ENCODE measurements at regions not wholly inside any gene's neighbourhood (a gene's known extent, or its start where the extent isn't known, plus 50 kb on each side); places are given as distances from the start of the nearest gene placed in this dataset.

- ATAC-seq (no peak), DNase-seq (no peak)
- H3K9me3 Mint-ChIP-seq, result no peaks in the 10 kb centered on the region
- no peak overlapping the region for H3K27ac Mint-ChIP-seq
- H3K4me1 Mint-ChIP-seq, result no peaks in the 10 kb centered on the region
- H3K27me3 Mint-ChIP-seq, result no peaks in the 10 kb centered on the region
- no peak overlapping the region for H3K4me3 Mint-ChIP-seq
Measured at GRCh38 chr2:52539026-52539970, 1228.3 kb upstream of the CHAC2 start.

- Mint-ChIP-seq H3K27ac (no peak overlapping the region), H3K4me1 (no peaks in the 10 kb centered on the region), H3K9me3 (no peaks in the 10 kb centered on the region), H3K4me3 (no peak overlapping the region), H3K27me3 (no peaks in the 10 kb centered on the region)
- no peak for ATAC-seq
- DNase-seq, result no peak
Measured at GRCh38 chr2:52537588-52537987, 1230.0 kb upstream of the CHAC2 start.

GRCh38 chr2:52536929-52537460 is 1230.6 kb upstream of the CHAC2 start:
- H3K4me3 Mint-ChIP-seq, result no peak overlapping the region
- no peak for ATAC-seq
- no peak overlapping the region for H3K27ac Mint-ChIP-seq

GRCh38 chr2:52532956-52533355 is 1234.6 kb upstream of the CHAC2 start:
- Mint-ChIP-seq H3K4me1 (no peaks in the 10 kb centered on the region), H3K4me3 (no peak overlapping the region), H3K9me3 (no peaks in the 10 kb centered on the region), H3K27ac (no peak overlapping the region), H3K27me3 (no peaks in the 10 kb centered on the region)
- DNase-seq, result no peak
- ATAC-seq, result no peak

More at GRCh38 chr2:52536929-52537460, 1230.6 kb upstream of the CHAC2 start:
- Mint-ChIP-seq H3K9me3 (no peaks in the 10 kb centered on the region), H3K4me1 (no peaks in the 10 kb centered on the region), H3K27me3 (no peaks in the 10 kb centered on the region)
- no peak for DNase-seq

GRCh38 chr2:52526735-52527134 is 1240.9 kb upstream of the CHAC2 start:
- no peaks in the 10 kb centered on the region for H3K4me1 Mint-ChIP-seq
- H3K27ac Mint-ChIP-seq, result no peak overlapping the region
- ATAC-seq, result no peak
- no peaks in the 10 kb centered on the region for H3K9me3 Mint-ChIP-seq
- DNase-seq, result no peak
- H3K27me3 Mint-ChIP-seq, result no peaks in the 10 kb centered on the region
- H3K4me3 Mint-ChIP-seq, result no peak overlapping the region

- no peaks in the 10 kb centered on the region for H3K9me3 Mint-ChIP-seq
- DNase-seq (no peak), ATAC-seq (no peak)
- H3K4me3 Mint-ChIP-seq, result no peak overlapping the region
- H3K27me3 Mint-ChIP-seq, result no peaks in the 10 kb centered on the region
- H3K4me1 Mint-ChIP-seq, result no peaks in the 10 kb centered on the region
- H3K27ac Mint-ChIP-seq, result no peak overlapping the region
Measured at GRCh38 chr2:52520644-52521043, 1247.0 kb upstream of the CHAC2 start.

- ATAC-seq (no peak), DNase-seq (no peak)
- no peaks in the 10 kb centered on the region for H3K27me3 Mint-ChIP-seq
- no peak overlapping the region for H3K4me3 Mint-ChIP-seq
- no peaks in the 10 kb centered on the region for H3K4me1 Mint-ChIP-seq
- H3K27ac Mint-ChIP-seq, result no peak overlapping the region
- no peaks in the 10 kb centered on the region for H3K9me3 Mint-ChIP-seq
Measured at GRCh38 chr2:52518678-52519077, 1248.9 kb upstream of the CHAC2 start.

GRCh38 chr2:52512760-52513159 is 1254.8 kb upstream of the CHAC2 start:
- peaks cover 0 to 2% of the 10 kb centered on the region in 2 donors for H3K9me3 Mint-ChIP-seq
- no peaks in the 10 kb centered on the region for H3K27me3 Mint-ChIP-seq
- ATAC-seq, result no peak
- no peak overlapping the region for H3K27ac Mint-ChIP-seq
- no peaks in the 10 kb centered on the region for H3K4me1 Mint-ChIP-seq
- DNase-seq, result no peak
- H3K4me3 Mint-ChIP-seq, result no peak overlapping the region

- ATAC-seq (no peak), DNase-seq (no peak)
- H3K27ac Mint-ChIP-seq, result no peak overlapping the region
- H3K27me3 Mint-ChIP-seq, result no peaks in the 10 kb centered on the region
- H3K9me3 Mint-ChIP-seq, result peaks cover 0 to 8% of the 10 kb centered on the region in 2 donors
- no peaks in the 10 kb centered on the region for H3K4me1 Mint-ChIP-seq
- H3K4me3 Mint-ChIP-seq, result no peak overlapping the region
Measured at GRCh38 chr2:52510432-52510831, 1257.2 kb upstream of the CHAC2 start.

GRCh38 chr2:52502476-52502860 is 1265.1 kb upstream of the CHAC2 start:
- Mint-ChIP-seq H3K27ac (no peak overlapping the region), H3K4me1 (no peaks in the 10 kb centered on the region), H3K4me3 (no peak overlapping the region), H3K27me3 (no peaks in the 10 kb centered on the region), H3K9me3 (peaks cover 4 to 9% of the 10 kb centered on the region in 2 donors)
- ATAC-seq (no peak), DNase-seq (no peak)

GRCh38 chr2:52501715-52502475 is 1265.7 kb upstream of the CHAC2 start:
- Mint-ChIP-seq H3K4me3 (no peak overlapping the region), H3K27ac (no peak overlapping the region), H3K9me3 (peaks cover 4 to 6% of the 10 kb centered on the region in 2 donors), H3K4me1 (no peaks in the 10 kb centered on the region), H3K27me3 (no peaks in the 10 kb centered on the region)
- no peak for ATAC-seq
- DNase-seq, result no peak

- Mint-ChIP-seq H3K27me3 (no peaks in the 10 kb centered on the region), H3K4me1 (no peaks in the 10 kb centered on the region), H3K27ac (no peak overlapping the region), H3K9me3 (peaks cover 4 to 6% of the 10 kb centered on the region in 2 donors), H3K4me3 (no peak overlapping the region)
- no peak for ATAC-seq
- no peak for DNase-seq
Measured at GRCh38 chr2:52500561-52500960, 1267.0 kb upstream of the CHAC2 start.

- Mint-ChIP-seq H3K4me3 (no peak overlapping the region), H3K27me3 (no peaks in the 10 kb centered on the region), H3K9me3 (peaks cover 4 to 6% of the 10 kb centered on the region in 2 donors), H3K27ac (no peak overlapping the region), H3K4me1 (no peaks in the 10 kb centered on the region)
- ATAC-seq (no peak), DNase-seq (no peak)
Measured at GRCh38 chr2:52498077-52498750, 1269.4 kb upstream of the CHAC2 start.

- H3K4me3 Mint-ChIP-seq, result no peak overlapping the region
- H3K4me1 Mint-ChIP-seq, result no peaks in the 10 kb centered on the region
- no peak for ATAC-seq
- no peak overlapping the region for H3K27ac Mint-ChIP-seq
- no peak for DNase-seq
- H3K27me3 Mint-ChIP-seq, result no peaks in the 10 kb centered on the region
- peaks cover 15 to 18% of the 10 kb centered on the region in 2 donors for H3K9me3 Mint-ChIP-seq
Measured at GRCh38 chr2:52495816-52496215, 1271.8 kb upstream of the CHAC2 start.

GRCh38 chr2:52477166-52477565 is 1290.4 kb upstream of the CHAC2 start:
- Mint-ChIP-seq H3K9me3 (peaks cover 0 to 5% of the 10 kb centered on the region in 2 donors), H3K4me1 (no peaks in the 10 kb centered on the region), H3K4me3 (no peak overlapping the region), H3K27me3 (no peaks in the 10 kb centered on the region), H3K27ac (no peak overlapping the region)
- DNase-seq (no peak), ATAC-seq (no peak)

Data from stimulated activated naive CD8-positive, alpha-beta T cell treated with anti-CD3 and anti-CD28 coated beads, Interleukin-15, amount 100 ng/mL, for 72 hours (primary cell).